HG02759 (cell line): ENCODE measurements at regions not wholly inside any gene's neighbourhood (a gene's known extent, or its start where the extent isn't known, plus 50 kb on each side); places are given as distances from the start of the nearest gene placed in this dataset.
"Not testable (repeated sequence)": the region's sequence is repeated elsewhere in the genome, so short reads cannot be mapped to it uniquely, and the experiment has no call there.

ENCODE experiments used
- ATAC-seq: cut with Tn5 transposase; IDR thresholded peaks from one replicate; pipeline ENCODE4 v1.9.1; 2021; ENCODE audit warnings: mild to moderate bottlenecking, moderate library complexity; ENCODE audit not compliant: unreplicated experiment

DNA sequence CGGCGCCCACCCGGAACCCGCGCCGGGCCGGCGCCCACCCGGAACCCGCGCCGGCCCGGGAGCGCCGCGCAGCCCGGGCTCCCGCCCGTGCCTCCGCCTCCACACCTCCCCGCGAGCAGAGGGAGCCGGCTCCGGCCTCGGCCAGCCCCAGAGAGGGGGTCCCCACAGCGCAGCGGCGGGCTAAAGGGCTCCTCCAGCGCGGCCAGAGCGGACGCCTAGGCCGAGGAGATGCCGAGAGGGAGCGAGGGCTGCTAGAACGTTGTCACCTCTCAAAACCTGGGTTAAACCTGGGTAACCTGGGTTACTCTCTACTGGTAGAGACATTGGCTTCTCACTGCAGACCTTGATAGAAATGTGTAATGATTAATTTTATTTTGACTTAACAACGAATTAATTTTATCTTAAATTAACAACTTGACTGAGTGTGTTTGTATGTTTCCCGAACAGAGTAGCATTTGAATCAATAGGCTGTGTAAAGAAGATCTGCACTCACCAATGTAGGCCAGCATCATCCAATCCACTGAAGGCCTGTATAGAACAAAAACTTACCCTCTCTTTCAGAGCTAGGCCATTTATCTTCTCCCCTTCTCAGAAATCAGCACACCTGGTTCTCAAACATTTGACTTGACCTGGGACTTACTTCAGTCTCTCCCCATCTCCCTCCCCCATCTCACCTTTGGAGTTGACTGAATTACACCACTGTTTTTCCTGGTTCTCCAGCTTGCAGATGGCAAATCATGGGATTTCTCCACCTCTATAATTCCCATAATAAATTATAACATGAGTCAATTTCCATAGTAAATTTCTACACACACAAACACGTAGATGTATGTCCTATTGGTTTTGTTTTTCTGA is 242.7 kb downstream of the ASXL3 start:
- ATAC-seq, result no peak

DNA sequence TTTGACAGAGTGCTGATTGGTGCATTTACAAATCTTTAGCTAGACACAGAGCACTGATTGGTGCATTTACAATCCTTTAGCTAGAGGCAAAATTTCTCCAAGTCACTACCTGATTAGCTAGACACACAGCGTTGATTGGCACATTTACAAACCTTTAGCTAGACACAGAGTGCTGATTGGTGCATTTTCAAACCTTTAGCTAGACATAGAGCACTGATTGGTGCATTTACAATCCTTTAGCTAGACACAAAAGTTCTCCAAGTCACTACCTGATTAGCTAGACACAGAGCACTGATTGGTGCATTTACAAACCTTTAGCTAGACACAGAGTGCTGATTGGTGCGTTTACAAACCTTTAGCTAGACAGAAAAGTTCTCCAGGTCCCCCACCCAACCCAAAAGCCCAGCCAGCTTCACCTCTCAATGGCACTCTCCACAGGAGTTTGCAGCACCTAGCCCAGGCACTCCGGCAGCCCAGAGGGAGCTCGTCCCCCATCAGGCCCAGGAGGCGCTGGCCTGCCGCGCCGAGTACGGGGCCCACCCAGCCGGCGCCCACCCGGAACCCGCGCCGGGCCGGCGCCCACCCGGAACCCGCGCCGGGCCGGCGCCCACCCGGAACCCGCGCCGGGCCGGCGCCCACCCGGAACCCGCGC is 241.8 kb downstream of the ASXL3 start:
- not testable (repeated sequence) for ATAC-seq

DNA sequence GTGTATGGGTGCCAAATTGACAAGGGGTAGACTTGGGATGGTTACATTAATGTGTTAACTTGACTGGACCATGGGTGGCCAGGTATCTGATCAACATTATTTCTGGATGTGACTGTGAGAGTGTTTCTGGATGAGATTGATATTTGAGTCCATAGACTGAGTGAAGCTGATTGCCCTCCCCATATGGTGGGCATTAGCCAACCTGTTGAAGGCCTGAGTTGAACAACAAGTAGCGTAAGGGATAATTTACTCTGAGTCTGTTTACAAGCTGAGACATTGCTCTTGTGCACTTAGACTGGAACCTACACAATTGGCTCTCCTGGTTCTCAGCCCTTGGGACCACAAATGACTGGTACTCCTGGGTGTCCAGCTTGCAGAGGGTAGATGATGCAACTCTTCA is 240.1 kb downstream of the ASXL3 start:
- ATAC-seq, result no peak

DNA sequence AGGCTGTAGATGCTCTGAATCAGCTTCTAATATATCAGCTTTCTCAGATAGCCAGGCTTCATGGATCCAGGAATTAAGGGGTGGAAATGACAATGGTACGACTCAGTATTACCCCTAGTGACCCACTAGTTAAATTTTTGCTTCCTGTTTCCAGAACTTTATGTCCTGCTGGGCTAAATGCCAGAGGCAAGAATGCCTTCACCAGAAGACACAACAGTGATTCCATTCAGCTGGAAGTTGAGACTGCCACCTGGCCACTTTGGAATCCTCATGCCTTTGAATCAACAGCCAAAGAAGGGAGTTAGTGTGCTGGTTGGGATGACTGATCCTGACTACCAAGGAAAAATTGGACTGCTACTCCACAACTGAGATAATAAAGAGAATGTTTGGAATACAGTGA is 239.1 kb downstream of the ASXL3 start:
- ATAC-seq, result no peak

DNA sequence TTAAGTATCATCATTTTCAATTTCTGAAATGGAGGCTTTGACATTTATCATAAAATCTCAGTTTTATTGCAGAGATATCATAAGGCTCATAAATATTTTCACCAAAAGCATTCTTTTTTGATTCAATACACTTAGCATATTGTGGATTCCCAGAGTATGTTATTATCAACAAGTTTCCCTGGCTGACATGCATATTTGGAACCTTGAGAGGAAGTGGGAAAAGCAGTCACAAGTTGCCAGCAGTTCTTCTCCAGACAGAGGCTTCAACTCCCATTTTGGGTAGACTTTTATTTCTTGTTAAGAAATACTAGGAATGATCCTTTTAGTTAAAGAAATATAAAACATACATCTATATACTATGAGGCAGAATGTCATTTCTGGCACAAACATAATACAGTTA is 236.5 kb downstream of the ASXL3 start:
- ATAC-seq, result no peak

DNA sequence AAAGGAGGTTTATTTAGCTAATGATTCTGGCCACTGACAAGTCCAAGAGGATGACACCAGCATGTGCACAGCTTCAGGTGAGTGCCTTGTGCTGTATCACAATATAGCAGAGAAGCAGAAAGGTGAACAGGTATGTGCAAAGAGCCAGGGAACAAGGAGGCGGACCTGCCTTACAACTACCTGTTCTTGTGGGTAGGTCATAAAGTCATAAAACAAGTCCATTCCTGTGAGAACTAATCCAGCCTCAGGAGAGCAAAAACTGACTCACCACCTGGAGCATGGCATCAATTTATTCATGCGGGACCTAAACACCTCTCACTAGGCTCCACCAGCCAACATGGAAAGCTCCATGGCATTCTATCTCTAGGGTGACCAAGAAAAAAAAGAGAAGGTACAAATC is 234.2 kb downstream of the ASXL3 start:
- no peak for ATAC-seq

DNA sequence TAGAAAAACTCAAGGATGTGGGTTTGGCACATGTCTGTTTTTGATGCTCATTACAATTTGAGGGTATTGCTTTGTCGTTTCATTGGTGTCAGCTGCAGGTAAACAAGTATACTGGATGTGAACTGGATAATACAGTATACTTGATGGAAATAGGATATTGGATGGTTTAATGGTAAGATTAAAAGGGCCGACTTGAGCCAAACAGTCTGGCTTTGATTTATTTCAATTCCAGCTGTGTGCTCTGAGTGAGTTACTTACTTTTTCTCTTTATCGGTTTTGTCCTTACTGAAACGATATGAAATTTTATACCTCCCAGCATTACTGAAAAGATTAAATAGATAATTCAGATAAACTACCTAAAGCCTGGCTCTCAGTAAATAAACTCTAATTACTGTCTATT is 227.6 kb downstream of the ASXL3 start:
- no peak for ATAC-seq

DNA sequence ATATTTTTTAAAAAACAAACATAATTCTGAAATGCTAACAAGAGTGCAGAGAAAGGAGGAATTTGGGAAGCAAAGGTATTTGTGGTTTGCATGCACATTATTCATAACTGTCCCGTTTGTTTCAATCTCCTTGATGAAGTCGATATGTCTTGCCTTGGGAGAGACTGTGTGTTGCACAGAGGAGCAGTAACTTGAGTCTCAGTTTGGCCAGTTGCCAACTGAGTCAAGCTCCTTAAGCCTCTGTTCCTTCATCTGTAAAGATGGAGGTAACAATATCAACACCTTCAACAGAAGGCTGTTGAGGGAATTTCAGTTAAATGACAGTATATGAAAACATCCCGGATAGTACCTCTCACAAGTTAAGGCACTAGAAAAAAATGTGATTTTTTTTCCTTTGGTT is 226.2 kb downstream of the ASXL3 start:
- ATAC-seq, result no peak

DNA sequence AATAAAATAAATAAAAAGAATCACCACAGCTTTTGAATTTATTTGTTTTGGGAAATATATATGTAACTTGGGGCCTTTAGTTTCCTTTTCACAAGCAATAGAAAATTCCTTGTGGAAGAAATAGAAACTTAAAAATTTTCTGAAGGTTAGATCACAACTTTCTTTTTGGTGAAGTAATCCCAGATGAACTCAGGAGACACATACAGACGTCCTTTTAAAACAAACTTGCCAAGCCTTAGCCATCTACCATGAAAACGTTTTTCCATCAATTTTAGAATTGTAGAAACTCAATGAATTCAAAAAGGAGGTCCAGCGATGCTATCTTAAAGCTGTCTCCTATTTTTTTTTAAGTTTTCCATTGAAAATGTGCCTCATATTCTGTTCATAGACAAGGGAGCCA is 225.6 kb downstream of the ASXL3 start:
- no peak for ATAC-seq

DNA sequence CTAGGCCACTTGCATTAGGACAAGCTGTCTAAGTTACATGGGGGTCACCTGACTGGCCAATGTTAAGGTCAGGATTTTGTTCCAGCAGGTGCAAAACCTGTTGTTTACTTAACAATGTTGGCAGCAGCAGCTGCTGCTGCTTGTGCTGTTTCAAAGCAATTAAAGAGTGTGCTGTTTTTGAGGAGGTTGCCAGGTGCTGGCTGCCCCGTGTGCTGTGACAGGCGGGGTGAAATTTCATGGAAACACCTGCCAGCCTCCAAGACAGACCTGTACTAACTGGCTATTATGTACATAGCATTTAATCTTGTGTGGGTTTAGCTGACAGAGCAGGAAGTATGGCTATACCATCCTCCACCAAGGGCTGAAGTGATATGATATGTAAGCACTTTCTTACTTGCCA is 224.9 kb downstream of the ASXL3 start:
- no peak for ATAC-seq
